ENCODE measurements at regions not wholly inside any gene's neighbourhood (a gene's known extent, or its start where the extent isn't known, plus 50 kb on each side); places are given as distances from the start of the nearest gene placed in this dataset.

- DNase-seq, result no peak
Measured at GRCh38 chrX:9087271-9088040, 53.5 kb upstream of the FAM9B start.

DNA sequence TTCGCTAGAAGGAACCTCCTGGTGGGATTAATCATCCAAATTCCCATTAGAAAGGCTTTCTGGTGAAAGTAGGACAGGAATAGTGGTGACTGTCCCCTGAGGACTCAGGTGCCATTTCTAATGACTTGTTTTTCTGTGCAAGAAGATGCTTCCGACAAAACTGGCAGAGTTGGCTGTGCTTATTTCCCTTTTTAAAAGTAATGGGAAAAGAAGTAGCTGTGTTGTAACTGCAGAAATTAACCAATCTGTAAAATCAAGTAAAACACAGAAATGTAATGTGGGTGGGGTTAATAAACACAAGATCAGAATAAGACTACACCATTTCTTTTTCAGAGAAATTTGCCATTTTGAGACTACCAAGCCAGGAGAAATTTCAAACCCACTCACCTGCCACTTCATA lies 55.0 kb upstream of the FAM9B start:
- DNase-seq, result no peak

DNA sequence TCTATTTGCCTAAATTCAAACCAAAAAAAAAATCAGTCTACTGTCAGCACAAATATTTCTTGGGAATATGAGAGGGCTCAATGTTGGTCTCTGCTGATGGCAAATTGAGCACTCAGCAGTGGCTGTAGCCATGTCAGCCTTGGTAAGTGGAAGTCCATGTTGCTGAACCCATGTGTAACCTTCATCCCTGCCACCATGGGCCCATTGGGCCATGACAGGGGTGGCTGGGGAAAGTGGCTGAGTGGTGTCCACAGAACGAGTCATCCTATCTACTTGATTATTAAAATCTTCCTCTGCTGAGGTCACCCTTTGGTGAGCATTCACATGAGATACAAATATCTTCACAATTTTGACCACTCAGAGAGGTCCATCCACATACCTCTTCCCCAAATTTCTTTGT lies 56.8 kb upstream of the FAM9B start:
- no peak for DNase-seq

- no peak for DNase-seq
Measured at GRCh38 chrX:9091258-9091657, 57.3 kb upstream of the FAM9B start.

DNA sequence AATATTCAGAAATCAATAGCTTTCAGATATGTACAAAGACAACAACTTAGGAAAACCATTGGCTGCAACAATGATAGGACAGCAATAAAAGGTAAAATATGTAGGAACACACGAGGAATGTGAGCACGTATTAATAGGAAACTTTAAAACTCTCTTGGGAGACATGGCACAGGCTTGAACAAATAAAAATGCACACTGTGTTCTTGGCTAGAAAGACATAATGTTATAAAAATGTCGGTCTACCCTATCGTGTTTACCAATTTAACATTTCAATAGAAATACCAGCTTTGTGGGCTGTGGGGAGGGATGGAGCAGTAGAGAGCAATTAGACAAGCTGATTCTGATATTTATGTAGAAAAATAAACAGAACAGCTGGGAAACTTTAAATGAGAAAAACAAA lies 69.0 kb upstream of the FAM9B start:
- DNase-seq, result no peak

- DNase-seq, result no peak
Measured at GRCh38 chrX:9108054-9108453, 74.1 kb upstream of the FAM9B start.

DNA sequence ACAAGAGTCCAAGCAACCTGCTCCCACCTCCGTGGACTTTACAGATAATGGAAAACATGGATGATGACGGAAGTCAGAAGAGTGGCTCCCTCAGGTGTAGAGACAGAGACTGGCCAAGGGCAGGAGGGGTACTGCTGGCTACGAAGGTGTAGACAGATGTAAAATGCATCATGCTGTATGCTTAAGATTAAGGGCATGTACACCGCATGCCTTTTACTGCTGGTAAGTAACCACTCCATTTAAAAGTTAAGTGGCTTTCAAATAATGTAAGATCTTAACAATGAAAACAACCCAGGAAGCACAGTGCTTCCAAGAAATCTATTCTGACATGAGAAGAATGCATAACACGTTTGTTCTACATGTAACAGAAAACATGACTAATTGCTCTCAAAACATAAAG lies 76.9 kb upstream of the FAM9B start:
- DNase-seq, result no peak

DNA sequence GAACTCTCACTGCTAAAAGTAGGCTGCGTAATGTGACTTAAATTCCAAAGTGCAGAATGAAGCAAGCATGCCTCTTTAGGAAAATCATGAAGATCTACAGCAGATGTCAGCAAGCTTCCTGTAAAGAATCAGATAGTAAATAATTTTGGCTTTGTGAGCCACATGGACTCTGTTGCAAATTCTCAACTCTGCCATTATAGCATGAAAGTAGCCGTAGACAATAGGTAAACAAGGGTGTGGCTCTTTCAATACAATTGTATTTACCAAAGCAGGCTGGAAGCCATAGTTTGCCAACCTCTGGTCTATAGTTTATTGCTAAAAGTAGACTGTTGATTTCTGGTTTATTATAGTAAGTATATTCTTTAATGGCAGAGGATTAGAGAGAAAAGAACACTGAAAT lies 80.3 kb upstream of the FAM9B start:
- no peak for DNase-seq

- DNase-seq, result no peak
Measured at GRCh38 chrX:9117851-9118250, 83.9 kb upstream of the FAM9B start.

- no peak for DNase-seq
Measured at GRCh38 chrX:9122519-9123245, 88.8 kb upstream of the FAM9B start.

- DNase-seq, result no peak
Measured at GRCh38 chrX:9127986-9128385, 94.1 kb upstream of the FAM9B start.

DNA sequence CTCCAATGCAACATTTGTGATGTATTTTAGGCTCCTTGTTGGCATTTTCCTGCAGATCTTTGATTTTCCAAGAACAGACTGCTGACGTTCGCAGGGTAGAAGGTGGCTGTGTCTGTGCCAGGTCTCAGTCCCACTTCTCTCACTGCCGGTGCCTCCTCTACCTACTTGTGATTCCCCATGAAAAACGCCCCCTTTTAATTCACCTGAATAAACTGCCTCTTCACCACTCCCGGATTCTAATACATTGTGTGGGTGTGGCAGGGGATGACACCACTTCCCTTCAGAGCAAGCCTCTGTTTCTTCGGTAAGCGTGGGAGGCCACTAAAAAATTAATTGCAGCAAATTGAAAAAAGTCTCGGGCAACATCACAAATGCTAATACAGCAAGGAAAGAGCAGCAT lies 96.1 kb upstream of the FAM9B start:
- no peak for DNase-seq

DNA sequence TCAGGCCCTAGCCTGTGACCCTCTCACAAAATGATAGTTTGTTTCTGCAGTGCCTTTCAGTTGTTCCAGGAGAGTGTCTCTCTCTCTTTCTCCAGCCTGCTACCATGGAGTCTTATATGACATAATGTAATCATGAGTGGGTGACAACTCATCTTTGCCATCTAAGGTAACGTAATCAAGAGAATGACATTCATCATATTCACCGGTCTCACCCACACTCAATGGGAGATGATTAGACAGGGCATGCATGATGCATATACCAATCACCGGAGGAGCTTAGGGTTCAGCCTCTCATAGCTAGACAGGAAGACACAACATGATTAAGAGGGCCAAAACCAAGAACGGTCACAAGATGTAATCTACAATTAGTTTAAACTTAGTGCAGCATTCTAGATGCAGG lies 97.1 kb upstream of the FAM9B start:
- DNase-seq, result no peak

DNA sequence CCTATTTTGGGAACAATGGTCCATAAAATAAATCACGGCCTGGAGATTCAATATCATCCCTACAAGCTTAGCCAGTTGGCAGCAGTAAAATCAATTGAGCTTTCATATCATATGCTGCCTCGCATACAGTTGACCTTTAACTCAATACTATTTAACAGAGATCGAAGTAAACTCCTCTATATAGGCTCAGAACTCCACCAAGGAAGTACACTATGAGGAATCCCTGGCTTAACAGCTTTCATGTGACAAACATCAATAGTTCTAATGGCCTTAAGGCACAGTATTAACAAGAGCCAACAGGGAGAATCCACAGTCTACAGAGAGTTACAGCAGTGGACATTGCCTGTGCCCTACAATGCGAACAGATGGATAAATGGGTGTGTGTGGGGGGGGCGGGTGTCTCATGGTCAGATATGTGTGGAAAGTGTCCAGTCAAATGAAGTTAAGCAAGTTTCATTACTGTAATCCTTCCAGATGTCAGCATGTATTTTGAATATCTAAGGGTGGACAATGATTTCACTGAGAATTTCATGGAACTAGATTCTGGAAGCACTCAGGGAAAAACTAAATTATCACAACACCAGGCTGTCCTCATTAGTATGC lies 98.2 kb upstream of the FAM9B start:
- DNase-seq, result no peak

GRCh38 chrX:9133426-9133825 lies 99.5 kb upstream of the FAM9B start:
- no peak for DNase-seq

- DNase-seq, result no peak
Measured at GRCh38 chrX:9134366-9134765, 100.4 kb upstream of the FAM9B start.

DNA sequence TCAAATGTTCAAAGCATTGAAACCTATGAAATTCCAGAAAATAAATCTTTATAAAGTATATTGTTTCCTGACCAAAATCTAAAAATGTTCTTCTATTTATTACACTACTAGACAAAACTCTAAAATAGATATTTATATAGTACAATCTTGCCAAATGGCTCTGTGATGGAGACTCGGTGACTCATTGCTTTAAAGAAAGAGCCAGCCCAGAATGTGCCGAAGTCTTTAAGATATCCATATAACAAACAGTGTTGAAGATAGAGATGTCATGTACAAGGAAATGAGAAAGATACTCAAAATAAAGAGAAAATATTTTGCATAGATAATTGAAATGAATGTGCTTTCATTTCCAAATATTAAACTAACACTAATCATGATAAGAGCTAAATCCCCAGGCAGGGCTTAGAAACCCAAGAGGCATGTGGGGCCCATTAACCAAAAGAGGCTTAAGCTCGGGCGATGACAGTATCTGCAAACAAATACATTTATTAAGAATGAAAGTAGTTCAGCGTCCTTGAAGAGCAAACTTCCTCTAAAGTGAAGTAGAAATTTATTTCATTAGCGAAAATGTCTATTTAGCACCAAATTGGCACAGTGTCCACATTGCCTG lies 102.1 kb upstream of the FAM9B start:
- no peak for DNase-seq

DNA sequence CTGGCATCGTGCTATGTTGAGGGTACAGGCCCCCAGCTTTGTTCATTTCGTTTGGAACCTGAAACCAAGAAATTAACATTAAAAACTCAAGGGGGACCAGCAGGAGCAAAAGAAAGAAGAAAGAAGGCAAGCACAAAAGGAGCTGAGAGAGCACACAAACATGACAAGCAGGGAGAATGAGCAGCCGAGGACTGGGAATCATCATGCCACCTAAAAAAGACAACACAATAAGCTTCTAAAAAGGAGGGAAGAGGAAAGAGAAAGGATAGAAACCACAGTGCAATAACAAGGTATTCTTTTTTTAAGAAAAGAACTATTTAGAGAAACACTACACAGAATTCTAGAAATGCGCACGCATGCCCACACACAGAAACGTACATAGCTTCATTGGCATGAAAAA lies 103.2 kb upstream of the FAM9B start:
- DNase-seq, result no peak

GRCh38 chrX:9141496-9141895 lies 107.6 kb upstream of the FAM9B start:
- no peak for DNase-seq

DNA sequence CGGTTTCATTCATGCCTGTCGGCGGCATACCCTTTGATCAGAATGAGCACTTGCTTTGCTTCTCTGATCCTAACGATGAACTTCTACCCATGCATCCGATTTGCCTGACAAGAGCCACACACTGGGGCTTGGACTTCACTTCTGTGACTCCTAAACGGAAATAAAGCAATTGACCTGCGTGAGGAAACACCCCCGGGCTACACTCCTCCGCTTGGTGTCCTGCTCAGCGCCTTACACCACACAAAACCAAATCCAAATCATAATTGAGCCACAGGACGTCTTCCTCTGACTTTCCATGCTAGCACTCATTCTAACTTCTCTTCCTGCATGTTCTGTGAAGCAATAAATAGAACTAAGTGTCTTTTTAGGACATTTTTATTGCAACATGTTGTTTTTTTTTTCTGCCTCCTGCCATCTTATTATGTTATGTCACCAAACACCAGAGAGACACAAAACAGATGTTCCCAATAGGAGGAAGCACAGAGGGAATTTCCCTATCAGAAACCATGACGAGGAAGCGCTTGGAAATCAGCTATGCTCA lies 110.8 kb upstream of the FAM9B start:
- DNase-seq, result no peak

DNA sequence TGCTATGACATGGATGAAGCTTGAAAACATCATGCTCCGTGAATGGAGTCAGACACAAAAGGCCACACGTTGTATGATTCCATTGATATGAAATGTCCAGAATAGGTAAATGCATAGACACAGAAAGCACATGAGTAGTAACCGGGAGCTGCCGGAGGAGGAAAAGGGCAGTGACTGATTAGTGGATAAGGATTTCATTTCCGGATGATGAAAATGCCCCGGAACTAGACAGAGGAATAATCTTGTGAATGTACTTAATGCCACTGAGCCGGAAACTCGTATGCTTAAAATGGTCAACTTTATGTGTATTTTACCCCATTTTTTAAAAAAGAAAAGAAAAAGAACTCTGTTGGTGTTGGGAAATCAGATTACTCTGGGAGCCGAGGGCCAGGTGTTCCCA lies 112.7 kb upstream of the FAM9B start:
- no peak for DNase-seq

DNA sequence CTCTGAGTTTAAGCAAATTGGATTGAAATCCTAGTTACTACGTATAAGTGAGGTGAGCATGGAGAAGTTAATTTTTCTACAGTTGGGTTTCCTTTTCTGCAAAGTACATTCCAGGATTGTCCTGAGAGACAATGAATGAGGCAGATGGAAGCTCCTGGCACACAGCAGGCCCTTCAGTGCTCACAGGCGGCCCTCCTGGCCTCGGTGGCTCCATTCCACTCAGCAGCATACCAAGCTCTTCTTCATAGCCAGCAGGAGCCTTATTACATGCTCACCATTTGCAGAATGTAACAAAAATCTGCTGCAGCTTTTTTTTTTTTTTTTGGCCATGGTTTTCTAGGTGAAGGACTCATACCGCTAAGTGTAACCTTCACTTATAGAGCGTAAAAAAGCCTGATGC lies 113.2 kb upstream of the FAM9B start:
- DNase-seq, result no peak

- DNase-seq, result no peak
Measured at GRCh38 chrX:9147726-9148125, 113.8 kb upstream of the FAM9B start.
